PFSK-1 (cell line): ENCODE measurements at regions not wholly inside any gene's neighbourhood (a gene's known extent, or its start where the extent isn't known, plus 50 kb on each side); places are given as distances from the start of the nearest gene placed in this dataset.

ENCODE experiments used
- POLR2AphosphoS5 ChIP-seq: IDR thresholded peaks from 2 replicates; pipeline ENCODE4 v1.6.1; 2012; ENCODE audit warnings: low read depth, mild to moderate bottlenecking, control low read depth, low read length, moderate library complexity
- REST ChIP-seq, 2 experiments: IDR thresholded peaks; 2 replicates each; pipeline versions ENCODE4 v1.6.1 to v1.8.0; 2011 to 2012; ENCODE audit warnings: low read depth in 2 of 2, low read length in 2 of 2, control low read depth in 1 of 2, inconsistent platforms in 1 of 2, mild to moderate bottlenecking in 1 of 2, moderate library complexity in 1 of 2; ENCODE audit not compliant: insufficient read depth in 1 of 2
- SIN3A ChIP-seq: IDR thresholded peaks from 2 replicates; pipeline ENCODE4 v1.6.1; 2012; ENCODE audit warnings: mild to moderate bottlenecking, low read length, moderate library complexity, borderline replicate concordance; ENCODE audit not compliant: insufficient read depth
- TAF1 ChIP-seq: IDR thresholded peaks from 2 replicates; pipeline ENCODE4 v1.6.1; 2012; ENCODE audit warnings: low read length, control low read depth, borderline replicate concordance; ENCODE audit not compliant: insufficient read depth

- TF ChIP-seq REST (IDR thresholded peaks at IDR 0.05; ENCODE audit: insufficient read depth in 1 of 2, low read depth in 2 of 2, low read length in 2 of 2) (no peak), POLR2AphosphoS5 (no peak), SIN3A (no peak), TAF1 (no peak)
Observed at GRCh38 chr5:30752015-30752414, 441.5 kb upstream of the CDH6 start.
